C4-2B (cell line): ENCODE measurements at regions not wholly inside any gene's neighbourhood (a gene's known extent, or its start where the extent isn't known, plus 50 kb on each side); places are given as distances from the start of the nearest gene placed in this dataset.

Experiments used
- H3K27ac ChIP-seq: fragments of 450-650 bp; 2 replicates; pipeline ENCODE4 v1.5.1; 2017
- ZFX ChIP-seq: fragments of 450-650 bp; IDR thresholded peaks from 2 replicates; pipeline ENCODE4 v1.6.1; 2017
- TF ChIP-seq, protein P1 (sequence below): fragments of 450-650 bp; conservative IDR thresholded peaks from 2 replicates; pipeline ENCODE4 v1.5.1; 2017; ENCODE audit warnings: mild to moderate bottlenecking

GRCh38 chr18:39425172-39425850 is 1859.7 kb upstream of the CELF4 start:
- no peak for TF ChIP-seq ZFX
- TF ChIP-seq, protein P1, sequence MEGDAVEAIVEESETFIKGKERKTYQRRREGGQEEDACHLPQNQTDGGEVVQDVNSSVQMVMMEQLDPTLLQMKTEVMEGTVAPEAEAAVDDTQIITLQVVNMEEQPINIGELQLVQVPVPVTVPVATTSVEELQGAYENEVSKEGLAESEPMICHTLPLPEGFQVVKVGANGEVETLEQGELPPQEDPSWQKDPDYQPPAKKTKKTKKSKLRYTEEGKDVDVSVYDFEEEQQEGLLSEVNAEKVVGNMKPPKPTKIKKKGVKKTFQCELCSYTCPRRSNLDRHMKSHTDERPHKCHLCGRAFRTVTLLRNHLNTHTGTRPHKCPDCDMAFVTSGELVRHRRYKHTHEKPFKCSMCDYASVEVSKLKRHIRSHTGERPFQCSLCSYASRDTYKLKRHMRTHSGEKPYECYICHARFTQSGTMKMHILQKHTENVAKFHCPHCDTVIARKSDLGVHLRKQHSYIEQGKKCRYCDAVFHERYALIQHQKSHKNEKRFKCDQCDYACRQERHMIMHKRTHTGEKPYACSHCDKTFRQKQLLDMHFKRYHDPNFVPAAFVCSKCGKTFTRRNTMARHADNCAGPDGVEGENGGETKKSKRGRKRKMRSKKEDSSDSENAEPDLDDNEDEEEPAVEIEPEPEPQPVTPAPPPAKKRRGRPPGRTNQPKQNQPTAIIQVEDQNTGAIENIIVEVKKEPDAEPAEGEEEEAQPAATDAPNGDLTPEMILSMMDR, result no peak

DNA sequence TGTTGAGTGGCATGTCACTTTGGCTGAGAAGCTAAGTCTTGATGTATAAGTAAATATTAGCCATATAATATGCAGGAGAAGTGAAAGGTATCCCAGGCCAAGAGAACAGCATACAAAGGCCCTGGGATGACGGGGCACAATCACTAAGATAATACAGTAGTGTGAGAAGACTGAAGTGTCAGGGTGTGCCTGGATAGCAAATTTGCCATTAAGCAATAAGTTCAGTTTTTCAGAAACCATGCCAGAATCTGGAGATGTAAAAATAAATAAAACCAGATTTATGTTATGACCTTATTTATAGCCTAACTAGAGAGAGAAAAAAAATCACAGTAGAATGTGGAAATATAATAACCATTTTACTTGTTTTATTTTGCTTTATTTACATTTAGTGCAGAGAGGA is 1858.7 kb upstream of the CELF4 start:
- TF ChIP-seq, protein P1, result no peak
- H3K27ac ChIP-seq, result no peak overlapping the region

More at GRCh38 chr18:39425172-39425850, 1859.7 kb upstream of the CELF4 start:
- H3K27ac ChIP-seq, result no peak overlapping the region

GRCh38 chr18:39421276-39421675 is 1855.7 kb upstream of the CELF4 start:
- H3K27ac ChIP-seq, result no peak overlapping the region
- TF ChIP-seq ZFX, result no peak
- TF ChIP-seq, protein P1, result no peak

GRCh38 chr18:39419315-39419714 is 1853.7 kb upstream of the CELF4 start:
- TF ChIP-seq, protein P1, result no peak
- no peak for TF ChIP-seq ZFX
- H3K27ac ChIP-seq, result no peak overlapping the region

DNA sequence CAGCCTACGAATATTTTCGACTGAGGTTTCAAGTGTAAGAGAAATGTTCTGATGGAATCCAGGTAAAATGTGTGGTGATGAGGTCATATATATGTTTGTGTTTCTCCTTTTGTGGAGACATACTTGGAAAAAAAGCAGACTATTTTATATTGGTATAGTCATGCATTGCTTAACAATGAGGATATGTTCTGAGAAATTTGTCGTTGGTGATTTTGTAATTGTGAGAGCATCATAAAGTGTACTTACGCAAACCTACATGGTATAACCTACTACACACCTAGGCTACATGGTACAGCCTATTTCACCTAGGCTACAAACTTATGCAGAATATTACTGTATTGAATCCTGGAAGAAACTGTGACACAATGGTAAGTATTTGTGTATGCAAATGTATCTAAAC is 1849.9 kb upstream of the CELF4 start:
- H3K27ac ChIP-seq, result no peak overlapping the region
- no peak for TF ChIP-seq ZFX
- TF ChIP-seq, protein P1, result no peak

- TF ChIP-seq ZFX, result no peak
- TF ChIP-seq, protein P1, result no peak
- no peak overlapping the region for H3K27ac ChIP-seq
Observed at GRCh38 chr18:39414009-39414700, 1848.6 kb upstream of the CELF4 start.

DNA sequence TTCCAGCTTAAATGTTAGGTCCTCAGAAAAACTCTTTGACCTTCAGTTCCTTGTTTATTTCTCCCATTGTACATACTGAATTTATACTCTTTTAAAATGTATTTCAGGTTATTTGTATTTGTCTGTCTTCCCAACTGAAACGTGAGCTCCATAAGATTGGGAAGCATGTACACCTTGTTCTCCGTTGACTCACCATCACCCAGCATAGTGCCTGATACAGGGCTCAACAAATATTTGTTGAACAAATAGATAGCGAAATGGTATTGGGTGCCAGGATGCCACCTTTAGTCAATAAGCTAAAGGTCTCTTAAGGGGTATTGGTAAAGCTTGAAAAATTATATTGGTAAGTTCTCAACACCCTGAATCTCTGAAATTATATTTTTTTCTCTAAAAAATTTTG is 1841.3 kb upstream of the CELF4 start:
- no peak overlapping the region for H3K27ac ChIP-seq
- TF ChIP-seq ZFX, result no peak
- TF ChIP-seq, protein P1, result no peak
